ENCODE measurements at regions not wholly inside any gene's neighbourhood (a gene's known extent, or its start where the extent isn't known, plus 50 kb on each side); places are given as distances from the start of the nearest gene placed in this dataset.
"Not testable (repeated sequence)": the region's sequence is repeated elsewhere in the genome, so short reads cannot be mapped to it uniquely, and the experiment has no call there.

- no peak for TF ChIP-seq CTCF (IDR thresholded peaks at IDR 0.05)
Measured at GRCh38 chr11:37881741-37882140, 1283.7 kb upstream of the RAG2 start.

GRCh38 chr11:37861671-37862070 lies 1263.6 kb upstream of the RAG2 start:
- ATAC-seq, result no peak
- H3K4me3 ChIP-seq, result no peak overlapping the region
- no peaks in the 10 kb centered on the region for H3K36me3 ChIP-seq
- WGBS, 2 donors, result 97 to 100% methylated on average over 1 of the region's 1 CpG
- no peaks in the 10 kb centered on the region for H3K27me3 ChIP-seq
- H3K9me3 ChIP-seq, result no peaks in the 10 kb centered on the region
- H3K27ac ChIP-seq, result no peak overlapping the region
- no peak for TF ChIP-seq CTCF (IDR thresholded peaks at IDR 0.05)
- no peak for DNase-seq
- H3K4me1 ChIP-seq, result no peaks in the 10 kb centered on the region
- intact Hi-C loops (cut with DNase I), result no loop called here

More at GRCh38 chr11:37881741-37882140, 1283.7 kb upstream of the RAG2 start:
- no peak overlapping the region for H3K27ac ChIP-seq
- peaks cover 0 to 24% (median 0%) of the 10 kb centered on the region in 11 donors for H3K9me3 ChIP-seq
- no peaks in the 10 kb centered on the region for H3K27me3 ChIP-seq
- no peaks in the 10 kb centered on the region for H3K36me3 ChIP-seq
- H3K4me1 ChIP-seq, result no peaks in the 10 kb centered on the region
- ATAC-seq (no peak), DNase-seq (no peak)
- 77 to 80% methylated on average over 3 of the region's 3 CpGs for WGBS, 2 donors
- no peak overlapping the region for H3K4me3 ChIP-seq
- intact Hi-C loops (cut with DNase I), result no loop called here

- H3K27ac ChIP-seq; ATAC-seq; intact Hi-C loops (cut with DNase I); H3K36me3 ChIP-seq; DNase-seq; H3K9me3 ChIP-seq; H3K4me1 ChIP-seq; H3K27me3 ChIP-seq; H3K4me3 ChIP-seq: not testable (repeated sequence)
- 45 to 58% methylated on average over 7 of the region's 7 CpGs for WGBS, 2 donors
Measured at GRCh38 chr11:37858806-37859537, 1260.9 kb upstream of the RAG2 start.

GRCh38 chr11:37858398-37858797 lies 1260.4 kb upstream of the RAG2 start:
- Histone ChIP-seq H3K4me3 (no peak overlapping the region), H3K36me3 (no peaks in the 10 kb centered on the region), H3K4me1 (no peaks in the 10 kb centered on the region), H3K27ac (no peak overlapping the region), H3K9me3 (no peaks in the 10 kb centered on the region), H3K27me3 (no peaks in the 10 kb centered on the region)
- ATAC-seq, result no peak
- intact Hi-C loops (cut with DNase I), result no loop called here
- WGBS, 2 donors, result 93 to 95% methylated on average over 1 of the region's 1 CpG
- no peak for DNase-seq
- TF ChIP-seq CTCF (IDR thresholded peaks at IDR 0.05), result peak in 1 of 9 donors; percentile 15

GRCh38 chr11:37857726-37858125 lies 1259.7 kb upstream of the RAG2 start:
- 84 to 88% methylated on average over 4 of the region's 4 CpGs for WGBS, 2 donors
- no peak overlapping the region for H3K4me3 ChIP-seq
- DNase-seq, result no peak
- H3K27ac ChIP-seq, result no peak overlapping the region
- H3K9me3 ChIP-seq, result no peaks in the 10 kb centered on the region
- H3K4me1 ChIP-seq, result no peaks in the 10 kb centered on the region
- H3K27me3 ChIP-seq, result no peaks in the 10 kb centered on the region
- intact Hi-C loops (cut with DNase I), result no loop called here
- no peaks in the 10 kb centered on the region for H3K36me3 ChIP-seq
- TF ChIP-seq CTCF (IDR thresholded peaks at IDR 0.05), result no peak
- ATAC-seq, result no peak

Measured in heart right ventricle (tissue), 16 donors.